ENCODE measurements at regions not wholly inside any gene's neighbourhood (a gene's known extent, or its start where the extent isn't known, plus 50 kb on each side); places are given as distances from the start of the nearest gene placed in this dataset.
"Not testable (repeated sequence)": the region's sequence is repeated elsewhere in the genome, so short reads cannot be mapped to it uniquely, and the experiment has no call there.

DNA sequence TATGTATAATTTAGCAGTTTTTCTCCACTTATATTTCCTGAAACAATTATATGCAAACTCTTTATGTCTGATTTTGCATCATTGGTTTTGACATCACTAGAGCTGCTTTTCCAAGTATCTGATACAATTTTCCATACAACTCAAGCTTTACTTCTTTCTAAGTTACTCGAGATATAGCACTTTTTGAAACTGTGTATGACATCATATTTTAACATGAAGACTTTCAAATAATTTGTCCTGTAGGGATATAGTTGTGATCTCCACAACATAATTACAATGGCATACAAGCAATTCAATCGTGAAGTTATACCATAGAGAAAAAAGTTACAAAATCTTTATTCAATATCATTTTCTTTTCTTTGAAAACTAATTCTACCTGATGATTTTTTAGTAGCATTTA, 173.0 kb downstream of the LEPR start:
- DNase-seq = no peak

DNA sequence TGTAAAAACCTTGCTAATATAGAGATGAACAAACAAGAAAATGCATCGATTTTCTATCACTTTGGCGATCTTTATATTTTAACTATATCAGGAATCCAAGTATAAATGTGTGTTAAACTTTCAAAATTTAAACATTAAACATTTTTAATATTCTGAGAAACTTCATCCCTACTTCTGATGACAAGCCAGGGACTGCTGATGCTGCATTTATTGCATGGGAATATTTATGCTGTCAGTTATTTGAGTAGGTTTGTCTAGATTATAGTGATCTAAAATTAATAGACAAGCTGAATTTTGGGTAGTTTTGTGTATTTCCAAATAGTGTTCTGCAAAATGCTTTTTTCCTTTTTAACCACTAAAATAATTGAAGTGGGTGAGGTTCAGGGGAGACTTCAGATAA, 175.3 kb downstream of the LEPR start:
- no peak for DNase-seq

- no peak for DNase-seq
Measured at GRCh38 chr1:65596768-65597167, 176.3 kb downstream of the LEPR start.

- DNase-seq = no peak
Measured at GRCh38 chr1:65605621-65606020, 185.2 kb downstream of the LEPR start.

- no peak for DNase-seq
Measured at GRCh38 chr1:65606426-65606825, 186.0 kb downstream of the LEPR start.

- DNase-seq = no peak
Measured at GRCh38 chr1:65613884-65614283, 178.8 kb upstream of the PDE4B start.

GRCh38 chr1:65615859-65616258, 176.8 kb upstream of the PDE4B start:
- no peak for DNase-seq

DNA sequence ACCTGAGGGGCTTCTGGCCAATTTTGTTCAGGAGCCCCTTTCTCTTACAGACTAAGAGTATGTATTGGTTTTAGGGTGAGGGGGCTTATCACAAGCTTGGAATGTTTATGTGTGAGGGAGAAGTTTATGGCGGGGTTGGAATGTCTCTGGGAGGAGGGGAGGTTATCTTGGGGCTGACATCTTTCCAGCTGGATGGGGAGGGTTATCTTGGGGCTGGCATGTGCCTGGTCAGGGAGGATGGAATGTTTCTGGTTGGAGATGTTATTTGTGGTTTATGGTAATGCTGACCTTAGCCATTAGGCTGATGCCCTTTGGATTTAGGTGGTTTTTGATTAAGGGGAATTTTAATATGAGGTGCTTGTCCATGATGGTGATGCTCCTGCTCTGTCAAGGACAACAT, 171.0 kb upstream of the PDE4B start:
- not testable (repeated sequence) for DNase-seq

GRCh38 chr1:65623895-65624294, 168.8 kb upstream of the PDE4B start:
- no peak for DNase-seq

DNA sequence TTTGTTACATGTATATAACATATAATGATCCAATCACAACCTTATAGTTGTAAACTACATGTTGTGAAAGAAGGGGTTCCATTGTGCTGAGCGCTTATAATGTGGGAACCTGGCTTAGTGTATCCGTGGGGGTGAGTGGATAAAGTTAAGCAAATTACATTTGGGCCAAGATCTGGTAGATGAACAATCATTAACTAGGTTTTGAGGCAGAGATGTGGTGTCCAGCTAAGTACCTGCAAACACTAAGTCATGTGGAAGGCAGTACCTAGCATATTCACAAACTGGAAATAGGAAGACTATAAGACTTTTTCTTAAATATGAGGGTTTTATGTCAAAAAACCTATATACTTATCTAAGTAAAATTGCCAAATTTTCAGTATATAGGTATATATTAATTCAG, 167.2 kb upstream of the PDE4B start:
- no peak for DNase-seq

- DNase-seq = no peak
Measured at GRCh38 chr1:65626003-65626402, 166.7 kb upstream of the PDE4B start.

- DNase-seq = no peak
Measured at GRCh38 chr1:65629788-65630187, 162.9 kb upstream of the PDE4B start.

DNA sequence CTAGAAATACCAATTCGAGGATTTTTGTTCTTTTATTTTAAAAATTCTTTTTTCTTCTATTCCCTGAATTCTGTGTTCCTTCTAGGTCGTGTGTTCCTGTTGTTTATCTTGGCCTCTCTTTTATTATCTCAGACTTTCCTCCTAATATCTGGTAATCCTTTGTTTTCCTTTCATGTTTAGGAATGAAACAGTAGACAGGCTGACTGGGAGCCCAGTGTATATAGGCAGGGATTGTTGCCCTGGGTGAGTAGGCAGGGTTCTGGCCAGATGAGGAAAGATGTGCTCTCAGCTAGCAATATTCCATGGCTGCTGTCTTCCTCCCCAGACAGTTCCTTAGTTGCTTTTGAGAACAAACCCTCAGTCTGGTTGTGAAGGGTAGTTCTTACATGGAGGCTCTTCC, 161.8 kb upstream of the PDE4B start:
- DNase-seq = no peak

GRCh38 chr1:65632235-65632634, 160.5 kb upstream of the PDE4B start:
- DNase-seq = no peak

DNA sequence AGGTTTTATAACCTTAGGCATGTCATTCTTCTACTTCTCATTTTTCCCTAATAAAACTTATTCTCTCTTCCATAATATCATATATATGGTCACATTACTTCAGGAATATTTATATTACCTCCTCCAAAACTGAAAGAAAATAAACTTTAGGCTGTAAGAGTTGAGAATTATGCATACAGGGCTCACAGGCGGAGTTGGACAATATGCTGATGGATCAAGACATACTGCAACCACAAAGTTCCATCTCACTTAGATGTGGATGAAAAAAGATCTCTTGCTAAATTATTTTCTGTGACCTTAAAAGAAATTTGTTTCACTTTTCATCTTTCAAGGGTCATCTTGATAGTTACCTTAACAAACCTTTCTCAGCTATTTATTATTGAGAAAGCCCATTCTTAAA, 152.6 kb upstream of the PDE4B start:
- no peak for DNase-seq

DNA sequence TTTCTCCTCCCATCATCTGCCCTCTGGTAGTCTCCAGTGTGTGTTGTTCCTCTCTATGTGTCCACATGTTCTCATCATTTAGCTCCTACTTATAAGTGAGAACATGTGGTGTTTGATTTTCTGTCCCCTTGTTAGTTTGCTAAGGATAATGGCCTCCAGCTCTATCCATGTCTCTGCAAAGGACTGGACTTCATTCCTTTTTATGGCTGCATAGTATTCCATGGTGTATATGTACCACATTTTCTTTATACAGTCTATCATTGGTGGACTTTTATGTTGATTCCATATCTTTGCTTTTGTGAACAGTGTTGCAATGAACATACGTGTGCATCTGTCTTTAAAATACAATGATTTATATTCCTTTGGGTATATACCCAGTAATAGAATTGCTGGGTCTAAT, 143.5 kb upstream of the PDE4B start:
- DNase-seq = not testable (repeated sequence)

- DNase-seq = no peak
Measured at GRCh38 chr1:65650682-65651081, 142.0 kb upstream of the PDE4B start.

DNA sequence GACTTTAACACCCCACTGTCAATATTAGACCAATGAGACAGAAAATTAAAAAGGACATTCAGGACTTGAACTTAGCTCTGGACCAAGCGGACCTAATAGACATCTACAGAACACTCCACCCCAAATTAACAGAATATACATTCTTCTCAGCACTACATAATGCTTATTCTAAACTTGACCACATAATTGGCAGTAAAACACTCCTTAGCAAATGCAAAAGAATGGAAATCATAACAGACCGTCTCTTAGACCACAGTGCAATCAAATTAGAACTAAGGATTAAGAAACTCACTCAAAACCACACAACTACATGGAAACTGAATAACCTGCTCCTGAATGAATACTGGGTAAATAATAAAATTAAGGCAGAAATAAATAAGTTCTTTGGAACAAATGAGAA, 138.2 kb upstream of the PDE4B start:
- not testable (repeated sequence) for DNase-seq

- not testable (repeated sequence) for DNase-seq
Measured at GRCh38 chr1:65657609-65658008, 135.1 kb upstream of the PDE4B start.

GRCh38 chr1:65658122-65658521, 134.6 kb upstream of the PDE4B start:
- no peak for DNase-seq

DNA sequence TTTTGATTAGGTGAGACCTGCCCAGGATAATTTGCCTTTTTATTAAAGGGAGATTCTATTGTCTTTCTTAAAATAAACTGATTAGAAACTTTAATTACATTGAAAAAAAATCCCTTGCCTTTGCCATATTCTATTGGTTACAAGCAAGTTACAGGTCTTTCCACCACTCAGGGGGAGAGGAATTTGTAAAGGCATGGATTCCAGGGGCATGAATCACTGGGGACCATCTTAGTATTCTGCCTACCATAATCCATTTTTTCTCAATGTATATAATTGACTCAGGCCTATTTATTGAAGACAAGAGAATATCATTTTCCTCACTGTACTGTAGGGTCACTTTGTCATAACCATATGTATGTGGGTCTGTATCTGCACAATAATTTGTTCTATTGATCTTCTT, 124.3 kb upstream of the PDE4B start:
- no peak for DNase-seq

DNA sequence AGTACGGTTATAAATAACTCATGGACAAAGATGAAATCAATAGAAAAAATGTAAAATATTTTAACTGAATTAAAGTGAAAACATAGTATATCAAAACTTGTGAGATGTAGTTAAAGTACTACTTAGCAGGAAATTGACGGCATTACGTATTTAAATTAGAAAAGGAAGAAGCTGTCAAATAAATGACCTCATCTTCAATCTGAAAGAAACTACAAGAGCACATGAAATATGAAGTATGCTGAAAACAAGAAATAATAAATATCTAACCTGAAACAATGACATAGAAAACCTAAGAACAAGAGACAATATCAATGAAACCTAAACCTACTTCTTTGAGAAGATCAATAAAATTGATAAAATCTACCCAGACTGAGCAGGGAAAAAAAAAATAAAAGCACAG, 122.2 kb upstream of the PDE4B start:
- no peak for DNase-seq

DNA sequence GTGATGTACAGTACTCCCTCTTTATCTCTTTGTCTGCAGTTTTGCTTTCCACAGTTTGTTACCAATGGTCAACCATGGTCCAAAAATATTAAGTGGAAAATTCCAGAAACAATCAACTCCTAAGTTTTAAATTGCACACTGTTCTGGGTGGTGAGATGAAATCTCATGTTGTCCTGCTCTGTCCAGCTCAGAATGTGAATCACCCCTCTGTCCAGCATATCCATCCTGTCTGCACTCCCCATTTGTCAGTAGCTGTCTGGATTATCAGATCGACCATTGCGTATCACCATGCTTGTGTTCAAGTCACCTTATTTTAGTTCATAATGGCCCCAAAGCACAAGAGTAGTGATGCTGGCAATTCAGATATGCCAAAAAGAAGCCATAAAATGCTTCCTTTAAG, 118.2 kb upstream of the PDE4B start:
- DNase-seq = no peak

GRCh38 chr1:65679773-65680172, 112.9 kb upstream of the PDE4B start:
- no peak for DNase-seq

GRCh38 chr1:65681096-65681495, 111.6 kb upstream of the PDE4B start:
- no peak for DNase-seq

Data from stimulated activated naive CD4-positive, alpha-beta T cell treated with Interleukin-2 at 50 U/mL for 16 hours (primary cell).